K562 (cell line): ENCODE measurements at regions not wholly inside any gene's neighbourhood (a gene's known extent, or its start where the extent isn't known, plus 50 kb on each side); places are given as distances from the start of the nearest gene placed in this dataset.

Experiments used
- ATAC-seq: fragments of 200-7000 bp; cut with Tn5 transposase; 3 replicates; pipeline ENCODE4 v1.9.1; 2020; ENCODE audit warnings: moderate library complexity
- BruUV-seq: library from RNA; stranded (reverse); fragments of 400-500 nt; replicated peaks from 2 replicates; lab custom pipeline; 2021; lab: Mats Ljungman, UMichigan
- CTCF ChIA-PET: fragments of 300-600 bp; formaldehyde crosslinking; extraction: SDS; loops from one replicate; lab custom pipeline; 2021; ENCODE audit warnings: low intra/inter-chr PET ratio; lab: Yijun Ruan, JAX
- POLR2A ChIA-PET: fragments of 300-600, 350-650 bp; sonication (Branson Sonifier 250); formaldehyde crosslinking; extraction: SDS; loops from one replicate; lab custom pipeline; 2021; ENCODE audit warnings: antibody characterized with exemption, inconsistent platforms; lab: Yijun Ruan, JAX
- DNase-seq, 4 experiments: peaks; one replicate each; pipeline versions ENCODE4 v3.0.0 to v3.0.0-alpha.2; 2011 to 2018; ENCODE audit warnings: low spot score in 3 of 4, mixed read lengths in 3 of 4; ENCODE audit errors: extremely low read depth in 1 of 4
- FAIRE-seq: peaks from 2 replicates; lab custom pipeline; 2011; peaks lifted over from hg19 to GRCh38; lab: Jason Lieb, UNC
- H2AFZ ChIP-seq: 2 replicates; pipeline ENCODE4 v1.6.0; 2011; ENCODE audit warnings: low read depth, low read length, control low read depth, inconsistent platforms
- H3K27ac ChIP-seq: fragments of 200-600 bp; 3 replicates; pipeline ENCODE4 v1.8.0; 2011; ENCODE audit warnings: low read depth, mild to moderate bottlenecking, control low read depth, inconsistent platforms, low read length, moderate library complexity, mixed read lengths; ENCODE audit errors: extremely low read depth
- H3K27me3 ChIP-seq, 2 experiments: fragments of 300-600 bp in 1 of 2; 2 replicates in 1 of 2; 3 replicates in 1 of 2; pipeline versions ENCODE4 v1.6.0 to v1.8.0; 2011; ENCODE audit warnings: inconsistent platforms in 2 of 2, low read length in 2 of 2, mild to moderate bottlenecking in 1 of 2, mixed read lengths in 1 of 2, moderate library complexity in 1 of 2; ENCODE audit not compliant: control insufficient read depth in 2 of 2, insufficient read depth in 2 of 2
- H3K36me3 ChIP-seq: fragments of 300-600 bp; 3 replicates; pipeline ENCODE4 v1.8.0; 2011; ENCODE audit warnings: mild to moderate bottlenecking, low read length, inconsistent platforms; ENCODE audit not compliant: control insufficient read depth, insufficient read depth
- H3K4me1 ChIP-seq, 2 experiments: fragments of 200-600 bp in 1 of 2; replicated peaks in 1 of 2; 2 replicates in 1 of 2; 3 replicates in 1 of 2; pipeline versions ENCODE4 v1.5.1 to v1.8.0; 2011; ENCODE audit warnings: inconsistent platforms in 2 of 2, low read length in 2 of 2, mild to moderate bottlenecking in 1 of 2, mixed read lengths in 1 of 2, moderate library complexity in 1 of 2; ENCODE audit not compliant: control insufficient read depth in 2 of 2, insufficient read depth in 2 of 2
- H3K4me2 ChIP-seq: 2 replicates; pipeline ENCODE4 v1.6.1; 2011; ENCODE audit warnings: low read length, control low read depth, inconsistent platforms, mixed read lengths; ENCODE audit not compliant: insufficient read depth
- H3K4me3 ChIP-seq: fragments of 200-600 bp; sonication (generic), shearing (Covaris generic); 2 replicates; pipeline ENCODE4 v1.5.1; 2016; ENCODE audit warnings: control low read depth, inconsistent platforms
- H3K79me2 ChIP-seq: fragments of 200-600 bp; 3 replicates; pipeline ENCODE4 v1.8.0; 2011; ENCODE audit warnings: low read length, inconsistent platforms; ENCODE audit not compliant: control insufficient read depth, insufficient read depth
- H3K9ac ChIP-seq, 2 experiments: 2 replicates each; pipeline versions ENCODE4 v1.6.0 to v1.6.1; 2011; ENCODE audit warnings: low read depth in 2 of 2, low read length in 2 of 2, control low read depth in 1 of 2, inconsistent platforms in 1 of 2, mild to moderate bottlenecking in 1 of 2, mixed read lengths in 1 of 2; ENCODE audit not compliant: insufficient read depth in 1 of 2
- H3K9me1 ChIP-seq: one replicate; pipeline ENCODE4 v1.6.0; 2011; ENCODE audit warnings: inconsistent platforms, mild to moderate bottlenecking, low read length, moderate library complexity; ENCODE audit not compliant: control insufficient read depth, insufficient read depth
- H3K9me3 ChIP-seq: replicated peaks from 2 replicates; pipeline ENCODE4 v1.5.1; 2011; ENCODE audit warnings: low read depth, low read length, inconsistent platforms; ENCODE audit not compliant: control insufficient read depth, insufficient read depth
- H4K20me1 ChIP-seq: replicated peaks from 2 replicates; pipeline ENCODE4 v1.6.1; 2011; ENCODE audit warnings: low read length, inconsistent platforms, mixed read lengths; ENCODE audit not compliant: control insufficient read depth, insufficient read depth
- CEBPB ChIP-seq: fragments of 450-650 bp; IDR thresholded peaks from 2 replicates; pipeline ENCODE4 v1.6.1; 2016; ENCODE audit warnings: missing genetic modification characterization, missing compliant biosample characterization
- EP300 ChIP-seq: IDR thresholded peaks from 2 replicates; pipeline ENCODE4 v1.6.1; 2012; ENCODE audit warnings: low read length, improper control_type of control experiment
- FOXK1 ChIP-seq: sonication (generic); formaldehyde crosslinking; IDR thresholded peaks from 2 replicates; pipeline ENCODE4 v1.8.0; 2022; ENCODE audit warnings: missing genetic modification reagents, mild to moderate bottlenecking, borderline replicate concordance
- KDM1A ChIP-seq, 2 experiments: fragments of 450-650 bp; IDR thresholded peaks; 2 replicates each; pipeline ENCODE4 v1.6.1; 2016; ENCODE audit warnings: mild to moderate bottlenecking in 2 of 2
- NR2F6 ChIP-seq: fragments of 450-650 bp; formaldehyde crosslinking; IDR thresholded peaks from 2 replicates; pipeline ENCODE4 v1.4.0; 2020; ENCODE audit warnings: mild to moderate bottlenecking
- POU5F1 ChIP-seq: fragments of 150-350 bp; IDR thresholded peaks from 2 replicates; pipeline ENCODE4 v1.6.1; 2014; ENCODE audit warnings: borderline replicate concordance, low read length, low read depth, mild to moderate bottlenecking; ENCODE audit not compliant: partially characterized antibody
- SMARCE1 ChIP-seq: fragments of 450-650 bp; IDR thresholded peaks from 2 replicates; pipeline ENCODE4 v1.7.1; 2016; ENCODE audit warnings: mild to moderate bottlenecking
- ZFP1 ChIP-seq: fragments of 450-650 bp; formaldehyde crosslinking; IDR thresholded peaks from 2 replicates; pipeline ENCODE4 v1.4.0; 2020; ENCODE audit warnings: mild to moderate bottlenecking, mixed read lengths
- ZFP36 ChIP-seq: fragments of 150-350 bp; IDR thresholded peaks from 2 replicates; pipeline ENCODE4 v1.6.1; 2018; ENCODE audit warnings: low read length, low read depth; ENCODE audit not compliant: partially characterized antibody
- ZNF274 ChIP-seq: IDR thresholded peaks from 2 replicates; pipeline ENCODE4 v1.6.1; 2011; ENCODE audit warnings: low read depth, mild to moderate bottlenecking, low read length, moderate library complexity, borderline replicate concordance
- ZNF695 ChIP-seq: fragments of 450-650 bp; formaldehyde crosslinking; IDR thresholded peaks from 2 replicates; pipeline ENCODE4 v1.4.0; 2020; ENCODE audit warnings: mild to moderate bottlenecking, moderate library complexity
- WGBS: fragments of 100-300 bp; shearing (Covaris generic); methylation state at CpG from one replicate; pipeline ENCODE4 v1.1.6; 2016; ENCODE audit warnings: low coverage, mixed read lengths; ENCODE audit not compliant: insufficient coverage; ENCODE audit errors: missing lambda C conversion rate; 5-methylcytosine and 5-hydroxymethylcytosine counted together
- in situ Hi-C: fragments of 300-500 bp; cut with MboI; formaldehyde crosslinking; loops from 4 replicates; pipeline ENCODE4 v1.15.0; 2018; ENCODE audit warnings: inconsistent platforms, mixed read lengths
- intact Hi-C: fragments of 100-400 bp; cut with micrococcal nuclease; formaldehyde crosslinking; loops from 2 replicates; pipeline ENCODE4 v1.14.2; 2022
- TF ChIP-seq, protein P1 (sequence below): fragments of 250-450 bp; sonication (Bioruptor Pico); IDR thresholded peaks from 2 replicates; pipeline ENCODE4 v1.5.0; 2021; ENCODE audit warnings: mild to moderate bottlenecking, borderline replicate concordance

DNA sequence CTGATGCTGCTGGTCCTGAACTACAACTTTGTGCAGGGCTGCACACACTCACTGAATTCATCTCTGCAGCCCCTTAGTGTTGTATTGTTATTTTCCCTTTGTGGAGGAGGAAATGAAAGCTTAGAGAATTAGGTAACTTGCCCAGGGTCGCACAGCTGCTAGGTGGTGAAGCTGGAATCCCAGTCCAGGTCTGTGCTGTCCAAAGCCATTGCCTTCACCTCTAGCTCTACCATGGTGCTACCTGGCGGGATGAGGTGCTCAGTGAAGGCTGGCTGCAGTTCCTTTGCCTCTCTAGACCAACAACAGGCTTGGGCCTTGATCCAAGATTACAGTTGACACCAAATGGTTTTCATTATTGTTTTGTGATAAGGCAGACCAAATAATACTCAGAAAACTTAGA lies 177.8 kb upstream of the PITX1 start:
- H3K4me2 ChIP-seq = no peak overlapping the region
- POLR2A ChIA-PET = interaction anchor here (0.5 to 1.0 kb wide), 4 partner anchors 9 to 1142 kb away, joined by 3 read pairs; no protein-coding TSS in a partner anchor
- no peak overlapping the region for H2AFZ ChIP-seq
- no peaks in the 10 kb centered on the region for H3K79me2 ChIP-seq
- H3K27me3 ChIP-seq = peaks cover 0 to 13% of the 10 kb centered on the region in 2 experiments; a peak in 2 of 5 replicates
- H3K27ac ChIP-seq = no peak overlapping the region
- DNase-seq (no peak), FAIRE-seq (no peak), ATAC-seq (no peak)
- 24% methylated on average over 2 of the region's 2 CpGs for WGBS
- H3K9ac ChIP-seq = no peak overlapping the region
- H3K9me3 ChIP-seq = no peaks in the 10 kb centered on the region
- no TSS peak for BruUV-seq
- H4K20me1 ChIP-seq = 0 out of 2 replicates have a peak, but pooled peaks cover 4% of the 10 kb centered on the region
- intact Hi-C loops (no loop called here), in situ Hi-C loops (no loop called here)
- no peaks in the 10 kb centered on the region for H3K9me1 ChIP-seq
- no peak for TF ChIP-seq CEBPB (tag)
- TF ChIP-seq FOXK1 = no peak
- TF ChIP-seq, protein P1, sequence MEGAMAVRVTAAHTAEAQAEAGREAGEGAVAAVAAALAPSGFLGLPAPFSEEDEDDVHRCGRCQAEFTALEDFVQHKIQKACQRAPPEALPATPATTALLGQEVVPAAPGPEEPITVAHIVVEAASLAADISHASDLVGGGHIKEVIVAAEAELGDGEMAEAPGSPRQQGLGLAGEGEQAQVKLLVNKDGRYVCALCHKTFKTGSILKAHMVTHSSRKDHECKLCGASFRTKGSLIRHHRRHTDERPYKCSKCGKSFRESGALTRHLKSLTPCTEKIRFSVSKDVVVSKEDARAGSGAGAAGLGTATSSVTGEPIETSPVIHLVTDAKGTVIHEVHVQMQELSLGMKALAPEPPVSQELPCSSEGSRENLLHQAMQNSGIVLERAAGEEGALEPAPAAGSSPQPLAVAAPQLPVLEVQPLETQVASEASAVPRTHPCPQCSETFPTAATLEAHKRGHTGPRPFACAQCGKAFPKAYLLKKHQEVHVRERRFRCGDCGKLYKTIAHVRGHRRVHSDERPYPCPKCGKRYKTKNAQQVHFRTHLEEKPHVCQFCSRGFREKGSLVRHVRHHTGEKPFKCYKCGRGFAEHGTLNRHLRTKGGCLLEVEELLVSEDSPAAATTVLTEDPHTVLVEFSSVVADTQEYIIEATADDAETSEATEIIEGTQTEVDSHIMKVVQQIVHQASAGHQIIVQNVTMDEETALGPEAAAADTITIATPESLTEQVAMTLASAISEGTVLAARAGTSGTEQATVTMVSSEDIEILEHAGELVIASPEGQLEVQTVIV (CRISPR knock-in tag) = no peak
- TF ChIP-seq KDM1A (IDR thresholded peaks at IDR 0.05) = no peak
- TF ChIP-seq POU5F1 = no peak
- no peak for TF ChIP-seq ZFP36
- TF ChIP-seq SMARCE1 = no peak
- no peak for TF ChIP-seq NR2F6 (CRISPR knock-in tag)
- no peak for TF ChIP-seq EP300
- no peak for TF ChIP-seq ZFP1 (CRISPR knock-in tag)
- no peak for TF ChIP-seq ZNF274
- no peak for TF ChIP-seq ZNF695
- H3K4me1 ChIP-seq = peaks cover 4 to 10% of the 10 kb centered on the region in 2 experiments; a peak in 4 of 5 replicates
- CTCF ChIA-PET = no interaction called here
- H3K36me3 ChIP-seq = no peaks in the 10 kb centered on the region
- H3K4me3 ChIP-seq = no peak overlapping the region
